H9 (cell line): ENCODE measurements at regions not wholly inside any gene's neighbourhood (a gene's known extent, or its start where the extent isn't known, plus 50 kb on each side); places are given as distances from the start of the nearest gene placed in this dataset.

Experiments used
- DNase-seq: peaks from one replicate; pipeline ENCODE4 v3.0.0-alpha.2; 2017
- H2AFZ ChIP-seq: one replicate; pipeline ENCODE4 v1.6.1; 2013; ENCODE audit warnings: mild to moderate bottlenecking, low read length, control low read depth, moderate library complexity
- H2AK5ac ChIP-seq: 2 replicates; pipeline ENCODE4 v1.6.1; 2013; ENCODE audit warnings: low read length, control low read depth, mixed read lengths; ENCODE audit not compliant: insufficient read length
- H2BK120ac ChIP-seq: one replicate; pipeline ENCODE4 v1.6.1; 2013; ENCODE audit warnings: low read depth, mild to moderate bottlenecking, low read length, control low read depth, inconsistent platforms; ENCODE audit not compliant: poor library complexity, severe bottlenecking
- H2BK12ac ChIP-seq: 2 replicates; pipeline ENCODE4 v1.6.1; 2013; ENCODE audit warnings: low read length, control low read depth, mixed read lengths, low read depth; ENCODE audit not compliant: insufficient read length
- H2BK15ac ChIP-seq: 2 replicates; pipeline ENCODE4 v1.6.1; 2013; ENCODE audit warnings: low read depth, low read length, control low read depth
- H2BK20ac ChIP-seq: one replicate; pipeline ENCODE4 v1.6.1; 2013; ENCODE audit warnings: low read depth, mild to moderate bottlenecking, low read length, control low read depth, inconsistent platforms; ENCODE audit not compliant: poor library complexity, severe bottlenecking
- H2BK5ac ChIP-seq: 2 replicates; pipeline ENCODE4 v1.6.1; 2013; ENCODE audit warnings: low read length, control low read depth, mixed read lengths; ENCODE audit not compliant: insufficient read length
- H3K14ac ChIP-seq: 2 replicates; pipeline ENCODE4 v1.6.1; 2013; ENCODE audit warnings: low read length, control low read depth; ENCODE audit not compliant: insufficient read depth
- H3K18ac ChIP-seq: 2 replicates; pipeline ENCODE4 v1.6.1; 2013; ENCODE audit warnings: low read depth, mild to moderate bottlenecking, mixed read lengths, low read length, control low read depth; ENCODE audit not compliant: insufficient read length
- H3K23ac ChIP-seq: 2 replicates; pipeline ENCODE4 v1.6.1; 2013; ENCODE audit warnings: low read length, control low read depth, mixed read lengths, low read depth; ENCODE audit not compliant: insufficient read length
- H3K23me2 ChIP-seq: 2 replicates; pipeline ENCODE4 v1.6.1; 2013; ENCODE audit warnings: low read depth, mild to moderate bottlenecking, mixed read lengths, low read length, control low read depth; ENCODE audit not compliant: insufficient read length, poor library complexity, severe bottlenecking
- H3K27ac ChIP-seq: 2 replicates; pipeline ENCODE4 v1.5.1; 2013; ENCODE audit warnings: low read length, control low read depth, mixed read lengths, low read depth; ENCODE audit not compliant: insufficient read length
- H3K27me3 ChIP-seq: 2 replicates; pipeline ENCODE4 v1.6.1; 2013; ENCODE audit warnings: low read length, control low read depth, inconsistent platforms; ENCODE audit not compliant: insufficient read depth
- H3K4ac ChIP-seq: 2 replicates; pipeline ENCODE4 v1.6.1; 2013; ENCODE audit warnings: low read depth, mild to moderate bottlenecking, control low read depth, inconsistent platforms, low read length, moderate library complexity
- H3K4me1 ChIP-seq: 2 replicates; pipeline ENCODE4 v1.6.1; 2013; ENCODE audit warnings: low read length, control low read depth, inconsistent platforms; ENCODE audit not compliant: insufficient read depth
- H3K4me2 ChIP-seq: 2 replicates; pipeline ENCODE4 v1.6.1; 2013; ENCODE audit warnings: low read length, control low read depth, mixed read lengths; ENCODE audit not compliant: insufficient read length, insufficient read depth
- H3K56ac ChIP-seq: 2 replicates; pipeline ENCODE4 v1.6.1; 2013; ENCODE audit warnings: low read depth, mild to moderate bottlenecking, mixed read lengths, low read length, control low read depth; ENCODE audit not compliant: insufficient read length
- H3K79me1 ChIP-seq: 2 replicates; pipeline ENCODE4 v1.6.1; 2013; ENCODE audit warnings: low read depth, mild to moderate bottlenecking, moderate library complexity, low read length, control low read depth, inconsistent platforms; ENCODE audit not compliant: insufficient read depth, poor library complexity, severe bottlenecking
- H3K79me2 ChIP-seq: 2 replicates; pipeline ENCODE4 v1.6.1; 2013; ENCODE audit warnings: low read length, control low read depth, inconsistent platforms; ENCODE audit not compliant: insufficient read depth
- H3K9ac ChIP-seq: 2 replicates; pipeline ENCODE4 v1.6.1; 2013; ENCODE audit warnings: low read length, control low read depth, mixed read lengths; ENCODE audit not compliant: insufficient read length; ENCODE audit errors: extremely low read depth
- H3K9me3 ChIP-seq: one replicate; pipeline ENCODE4 v1.6.1; 2013; ENCODE audit warnings: low read depth, low read length, inconsistent platforms; ENCODE audit not compliant: control insufficient read depth
- H3T11ph ChIP-seq: one replicate; pipeline ENCODE4 v1.6.1; 2013; ENCODE audit warnings: mild to moderate bottlenecking, low read length, control low read depth, inconsistent platforms
- H4K20me1 ChIP-seq: one replicate; pipeline ENCODE4 v1.6.1; 2013; ENCODE audit not compliant: control insufficient read depth, insufficient read length, insufficient read depth
- H4K5ac ChIP-seq: 2 replicates; pipeline ENCODE4 v1.6.1; 2013; ENCODE audit warnings: low read depth, mild to moderate bottlenecking, mixed read lengths, low read length, control low read depth; ENCODE audit not compliant: insufficient read length
- H4K8ac ChIP-seq: replicated peaks from 2 replicates; pipeline ENCODE4 v1.6.1; 2013; ENCODE audit warnings: low read length, control low read depth, mixed read lengths, low read depth; ENCODE audit not compliant: insufficient read length
- H4K91ac ChIP-seq: 2 replicates; pipeline ENCODE4 v1.6.1; 2013; ENCODE audit warnings: low read depth, mild to moderate bottlenecking, moderate library complexity, mixed read lengths, low read length, control low read depth; ENCODE audit not compliant: insufficient read length
- H3K27ac Mint-ChIP-seq, 3 experiments: 2 replicates in 2 of 3; 3 replicates in 1 of 3; pipeline ENCODE4 v1.8.0; 2020 to 2021; ENCODE audit warnings: mixed read lengths in 3 of 3, mild to moderate bottlenecking in 1 of 3, moderate library complexity in 1 of 3
- H3K27me3 Mint-ChIP-seq: 2 replicates; pipeline ENCODE4 v1.8.0; 2021; ENCODE audit warnings: low read depth, mild to moderate bottlenecking, moderate library complexity, mixed read lengths
- H3K36me3 Mint-ChIP-seq, 3 experiments: 2 replicates in 2 of 3; 3 replicates in 1 of 3; pipeline ENCODE4 v1.8.0; 2020 to 2021; ENCODE audit warnings: low read depth in 3 of 3, mixed read lengths in 3 of 3; ENCODE audit not compliant: insufficient read depth in 1 of 3
- H3K4me1 Mint-ChIP-seq, 2 experiments: 2 replicates each; pipeline ENCODE4 v1.8.0; 2020; ENCODE audit warnings: mixed read lengths in 2 of 2
- H3K4me3 Mint-ChIP-seq, 2 experiments: 2 replicates in 1 of 2; 3 replicates in 1 of 2; pipeline ENCODE4 v1.8.0; 2020 to 2021; ENCODE audit warnings: mild to moderate bottlenecking in 2 of 2, mixed read lengths in 2 of 2, moderate library complexity in 1 of 2
- H3K9me3 Mint-ChIP-seq, 2 experiments: 2 replicates in 1 of 2; 3 replicates in 1 of 2; pipeline ENCODE4 v1.8.0; 2020; ENCODE audit warnings: mild to moderate bottlenecking in 2 of 2, mixed read lengths in 2 of 2, moderate library complexity in 1 of 2
- WGBS: extraction: QIAGEN DNeasy Blood & Tissue Kit; methylation state at CpG from one replicate; pipeline ENCODE4 v1.1.7; 2013; ENCODE audit warnings: missing lambda C conversion rate, low lambda C conversion rate, mixed read lengths; ENCODE audit not compliant: insufficient read length; ENCODE audit errors: extremely low coverage; 5-methylcytosine and 5-hydroxymethylcytosine counted together
- TF ChIP-seq, protein P1 (sequence below): fragments of 200-600 bp; sonication (generic); conservative IDR thresholded peaks from 3 replicates; pipeline ENCODE4 v1.8.0; 2021; ENCODE audit warnings: antibody characterized with exemption, mild to moderate bottlenecking

DNA sequence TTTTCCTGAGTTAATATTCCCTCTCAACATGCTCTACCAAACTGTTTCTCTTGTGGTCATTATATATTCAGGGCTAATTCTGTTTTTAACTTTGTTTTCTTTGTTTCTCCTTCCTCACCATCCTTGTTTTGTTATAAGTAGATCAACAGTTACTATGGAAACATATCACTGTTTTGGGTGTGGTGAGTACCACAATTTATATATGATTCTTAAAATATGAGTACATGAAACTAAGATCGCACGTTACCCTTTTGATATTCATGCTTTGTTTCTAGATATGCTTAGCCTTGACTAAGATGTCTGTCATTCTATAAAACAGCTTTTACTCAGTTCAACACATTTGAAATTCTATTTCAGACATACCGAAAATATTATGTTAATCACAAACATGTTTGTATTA lies 232.3 kb upstream of the ITGA4 start:
- H3K14ac ChIP-seq, result no peak overlapping the region
- no peak overlapping the region for H4K5ac ChIP-seq
- H4K91ac ChIP-seq, result no peak overlapping the region
- no peaks in the 10 kb centered on the region for H4K20me1 ChIP-seq
- H2BK120ac ChIP-seq, result no peak overlapping the region
- no peak overlapping the region for H2BK15ac ChIP-seq
- H3K36me3 Mint-ChIP-seq, result no peaks in the 10 kb centered on the region
- H3K9me3 Mint-ChIP-seq, result no peaks in the 10 kb centered on the region
- H3K4me2 ChIP-seq, result no peak overlapping the region
- no peak overlapping the region for H2AFZ ChIP-seq
- no peak overlapping the region for H3K23ac ChIP-seq
- H3K23me2 ChIP-seq, result no peaks in the 10 kb centered on the region
- H3K79me2 ChIP-seq, result no peaks in the 10 kb centered on the region
- H3K18ac ChIP-seq, result no peak overlapping the region
- TF ChIP-seq, protein P1, sequence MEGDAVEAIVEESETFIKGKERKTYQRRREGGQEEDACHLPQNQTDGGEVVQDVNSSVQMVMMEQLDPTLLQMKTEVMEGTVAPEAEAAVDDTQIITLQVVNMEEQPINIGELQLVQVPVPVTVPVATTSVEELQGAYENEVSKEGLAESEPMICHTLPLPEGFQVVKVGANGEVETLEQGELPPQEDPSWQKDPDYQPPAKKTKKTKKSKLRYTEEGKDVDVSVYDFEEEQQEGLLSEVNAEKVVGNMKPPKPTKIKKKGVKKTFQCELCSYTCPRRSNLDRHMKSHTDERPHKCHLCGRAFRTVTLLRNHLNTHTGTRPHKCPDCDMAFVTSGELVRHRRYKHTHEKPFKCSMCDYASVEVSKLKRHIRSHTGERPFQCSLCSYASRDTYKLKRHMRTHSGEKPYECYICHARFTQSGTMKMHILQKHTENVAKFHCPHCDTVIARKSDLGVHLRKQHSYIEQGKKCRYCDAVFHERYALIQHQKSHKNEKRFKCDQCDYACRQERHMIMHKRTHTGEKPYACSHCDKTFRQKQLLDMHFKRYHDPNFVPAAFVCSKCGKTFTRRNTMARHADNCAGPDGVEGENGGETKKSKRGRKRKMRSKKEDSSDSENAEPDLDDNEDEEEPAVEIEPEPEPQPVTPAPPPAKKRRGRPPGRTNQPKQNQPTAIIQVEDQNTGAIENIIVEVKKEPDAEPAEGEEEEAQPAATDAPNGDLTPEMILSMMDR, result no peak
- H2BK20ac ChIP-seq, result no peak overlapping the region
- H3K4me3 Mint-ChIP-seq, result no peak overlapping the region
- H3K27me3 Mint-ChIP-seq, result no peaks in the 10 kb centered on the region
- H3K9ac ChIP-seq, result no peak overlapping the region
- H3K27ac Mint-ChIP-seq, result no peak overlapping the region
- WGBS, result no CpG with 5 or more reads among the region's 3 CpGs
- no peak overlapping the region for H4K8ac ChIP-seq
- no peak overlapping the region for H3T11ph ChIP-seq
- no peaks in the 10 kb centered on the region for H3K9me3 ChIP-seq
- DNase-seq, result no peak
- H3K79me1 ChIP-seq, result no peaks in the 10 kb centered on the region
- no peak overlapping the region for H3K56ac ChIP-seq
- no peaks in the 10 kb centered on the region for H3K4me1 Mint-ChIP-seq
- H3K4ac ChIP-seq, result no peak overlapping the region
- H2BK5ac ChIP-seq, result no peak overlapping the region
- H3K27ac ChIP-seq, result no peak overlapping the region
- H2BK12ac ChIP-seq, result no peak overlapping the region
- H3K4me1 ChIP-seq, result no peaks in the 10 kb centered on the region
- H3K27me3 ChIP-seq, result no peaks in the 10 kb centered on the region
- H2AK5ac ChIP-seq, result no peak overlapping the region
